Tibial nerve (tissue), 4 donors: ENCODE measurements at regions not wholly inside any gene's neighbourhood (a gene's known extent, or its start where the extent isn't known, plus 50 kb on each side); places are given as distances from the start of the nearest gene placed in this dataset.

Experiments used
- DNase-seq, 2 donors: peaks; one replicate each; pipeline ENCODE4 v3.0.0-alpha.2; 2019; ENCODE audit warnings: low spot score in 2 of 2
- H3K27ac ChIP-seq, 4 donors: fragments of 200-600 bp; sonication (generic) in 3 of 4; one replicate each; pipeline ENCODE4 v1.5.1; 2017 to 2019; ENCODE audit warnings: mild to moderate bottlenecking in 1 of 4
- H3K27me3 ChIP-seq, 2 donors: fragments of 200-600 bp; sonication (generic) in 1 of 2; one replicate each; pipeline versions ENCODE4 v1.5.1 to v1.6.0; 2017 to 2019
- H3K36me3 ChIP-seq, 3 donors: fragments of 200-600 bp; sonication (generic); one replicate each; pipeline ENCODE4 v1.5.1; 2018 to 2019
- H3K4me1 ChIP-seq, 4 donors: fragments of 200-600 bp; sonication (generic) in 3 of 4; one replicate each; pipeline ENCODE4 v1.5.1; 2017 to 2019
- H3K4me3 ChIP-seq, 4 donors: fragments of 200-600 bp; sonication (generic) in 3 of 4; one replicate each; pipeline ENCODE4 v1.5.1; 2017 to 2019; ENCODE audit warnings: mild to moderate bottlenecking in 1 of 4, moderate library complexity in 1 of 4
- H3K9me3 ChIP-seq, 4 donors: fragments of 200-600 bp; sonication (generic) in 3 of 4; one replicate each; pipeline ENCODE4 v1.5.1; 2017 to 2019
- CTCF ChIP-seq, 5 experiments: fragments of 200-600 bp in 3 of 5; fragments of 450-650 bp in 2 of 5; sonication (generic) in 3 of 5; IDR thresholded peaks; one replicate each; pipeline ENCODE4 v1.5.1; 2016 to 2019; ENCODE audit warnings: antibody characterized with exemption in 5 of 5, mild to moderate bottlenecking in 3 of 5, moderate library complexity in 2 of 5
- EP300 ChIP-seq, 2 donors: sonication (generic); formaldehyde crosslinking; IDR thresholded peaks; one replicate each; pipeline ENCODE4 v1.6.1; 2017; ENCODE audit warnings: antibody characterized with exemption in 2 of 2, mild to moderate bottlenecking in 1 of 2
- POLR2A ChIP-seq, 2 donors: fragments of 450-650 bp; IDR thresholded peaks; one replicate each; pipeline ENCODE4 v1.6.1; 2017; ENCODE audit warnings: antibody characterized with exemption in 2 of 2, mild to moderate bottlenecking in 2 of 2, moderate library complexity in 2 of 2
- WGBS, 2 donors: methylation state at CpG; one replicate each; pipeline ENCODE4 v1.1.5; 2018; 5-methylcytosine and 5-hydroxymethylcytosine counted together

- Histone ChIP-seq H3K4me3 (no peak overlapping the region), H3K27me3 (no peaks in the 10 kb centered on the region), H3K36me3 (no peaks in the 10 kb centered on the region), H3K4me1 (no peaks in the 10 kb centered on the region), H3K27ac (no peak overlapping the region), H3K9me3 (peaks cover 0 to 21% (median 0%) of the 10 kb centered on the region in 4 donors)
- WGBS, 2 donors, result 92 to 95% methylated on average over 7 of the region's 7 CpGs
- no peak for TF ChIP-seq EP300 (IDR thresholded peaks at IDR 0.05)
- no peak for TF ChIP-seq POLR2A (IDR thresholded peaks at IDR 0.05)
- no peak for TF ChIP-seq CTCF (IDR thresholded peaks at IDR 0.05)
- DNase-seq, result no peak
Observed at GRCh38 chr7:156139112-156139511, 326.8 kb upstream of the SHH start.

- no peaks in the 10 kb centered on the region for H3K27me3 ChIP-seq
- peaks cover 0 to 26% (median 0%) of the 10 kb centered on the region in 4 donors for H3K9me3 ChIP-seq
- H3K36me3 ChIP-seq, result no peaks in the 10 kb centered on the region
- no peak overlapping the region for H3K4me3 ChIP-seq
- no peak overlapping the region for H3K27ac ChIP-seq
- DNase-seq, result no peak
- TF ChIP-seq EP300 (IDR thresholded peaks at IDR 0.05) (no peak), CTCF (IDR thresholded peaks at IDR 0.05) (no peak), POLR2A (IDR thresholded peaks at IDR 0.05) (no peak)
- no peaks in the 10 kb centered on the region for H3K4me1 ChIP-seq
- WGBS, 2 donors, result 82 to 87% methylated on average over 2 of the region's 2 CpGs
Observed at GRCh38 chr7:156131881-156132280, 319.6 kb upstream of the SHH start.

GRCh38 chr7:156129522-156129921, 317.3 kb upstream of the SHH start:
- DNase-seq, result no peak
- H3K27ac ChIP-seq, result no peak overlapping the region
- H3K9me3 ChIP-seq, result peaks cover 0 to 14% (median 0%) of the 10 kb centered on the region in 4 donors
- WGBS, 2 donors, result 80 to 84% methylated on average over 12 of the region's 12 CpGs
- H3K4me3 ChIP-seq, result no peak overlapping the region
- no peaks in the 10 kb centered on the region for H3K36me3 ChIP-seq
- no peaks in the 10 kb centered on the region for H3K27me3 ChIP-seq
- no peaks in the 10 kb centered on the region for H3K4me1 ChIP-seq
- TF ChIP-seq POLR2A (IDR thresholded peaks at IDR 0.05) (no peak), EP300 (IDR thresholded peaks at IDR 0.05) (no peak), CTCF (IDR thresholded peaks at IDR 0.05) (no peak)

DNA sequence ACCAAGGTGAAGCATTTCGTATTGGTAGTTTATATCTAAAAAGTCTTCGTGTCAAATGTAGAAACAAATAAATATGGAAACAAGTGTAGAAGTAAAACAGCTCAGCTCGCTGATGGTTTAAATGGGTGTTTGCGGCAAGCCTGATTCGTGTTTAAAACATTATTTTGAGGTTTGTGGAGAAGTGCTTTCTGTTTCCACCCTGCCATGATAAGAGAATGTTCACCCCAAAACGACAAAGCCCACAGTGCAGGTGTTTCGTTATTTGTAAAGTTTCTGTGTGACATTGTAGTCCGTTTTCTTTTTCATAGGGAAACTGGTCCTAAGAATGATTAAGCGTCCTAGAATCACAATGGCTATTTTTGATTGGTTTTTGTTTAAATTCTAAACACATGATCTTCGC, 316.2 kb upstream of the SHH start:
- no peak for DNase-seq
- no peak for TF ChIP-seq EP300 (IDR thresholded peaks at IDR 0.05)
- no peak for TF ChIP-seq POLR2A (IDR thresholded peaks at IDR 0.05)
- TF ChIP-seq CTCF (IDR thresholded peaks at IDR 0.05), result no peak
- Histone ChIP-seq H3K4me1 (no peaks in the 10 kb centered on the region), H3K9me3 (peaks cover 0 to 8% (median 0%) of the 10 kb centered on the region in 4 donors), H3K4me3 (no peak overlapping the region), H3K27me3 (no peaks in the 10 kb centered on the region), H3K27ac (no peak overlapping the region), H3K36me3 (no peaks in the 10 kb centered on the region)
- 90% methylated on average over 10 of the region's 10 CpGs for WGBS, 2 donors

- H3K9me3 ChIP-seq, result peaks cover 0 to 3% (median 0%) of the 10 kb centered on the region in 4 donors
- H3K4me1 ChIP-seq, result no peaks in the 10 kb centered on the region
- TF ChIP-seq CTCF (IDR thresholded peaks at IDR 0.05) (no peak), POLR2A (IDR thresholded peaks at IDR 0.05) (no peak), EP300 (IDR thresholded peaks at IDR 0.05) (no peak)
- 80 to 81% methylated on average over 35 of the region's 35 CpGs for WGBS, 2 donors
- H3K4me3 ChIP-seq, result no peak overlapping the region
- DNase-seq, result no peak
- H3K27ac ChIP-seq, result no peak overlapping the region
- H3K27me3 ChIP-seq, result no peaks in the 10 kb centered on the region
- no peaks in the 10 kb centered on the region for H3K36me3 ChIP-seq
Observed at GRCh38 chr7:156127166-156128134, 315.2 kb upstream of the SHH start.
